ENCODE measurements at regions not wholly inside any gene's neighbourhood (a gene's known extent, or its start where the extent isn't known, plus 50 kb on each side); places are given as distances from the start of the nearest gene placed in this dataset.

DNA sequence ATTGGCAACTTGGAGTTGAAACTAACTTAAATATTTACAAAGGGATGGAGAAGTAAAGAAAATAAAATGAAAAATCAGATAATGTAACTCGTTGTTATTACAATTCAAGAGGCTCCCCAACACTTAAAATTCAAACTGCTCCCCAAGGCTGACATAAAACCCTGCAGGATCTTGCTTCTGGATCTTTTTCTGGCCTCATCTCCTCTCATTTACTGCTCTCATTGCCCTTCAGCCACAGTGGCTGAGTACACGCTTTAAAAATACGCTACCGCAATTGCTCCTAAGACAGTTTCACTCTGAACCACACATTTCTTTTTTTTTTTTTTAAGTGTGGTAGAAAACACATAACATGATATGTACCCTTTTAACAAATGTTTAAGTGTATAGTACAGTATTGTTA is 718.1 kb upstream of the ANO3 start:
- Histone ChIP-seq H3K9me2 (ENCODE audit: insufficient read depth, low read length) (no peaks in the 10 kb centered on the region), H2AFZ (ENCODE audit: low read length) (no peak overlapping the region), H3K9me3 (ENCODE audit: low read length) (no peaks in the 10 kb centered on the region), H3K4me2 (ENCODE audit: low read length) (no peak overlapping the region), H3K4me1 (ENCODE audit: insufficient read depth, low read length, poor library complexity, severe bottlenecking) (no peaks in the 10 kb centered on the region), H3K79me2 (ENCODE audit: insufficient read depth, low read depth, low read length) (no peaks in the 10 kb centered on the region), H3K36me3 (ENCODE audit: insufficient read depth, low read length) (no peaks in the 10 kb centered on the region), H3K4me3 (ENCODE audit: low read depth, low read length, poor library complexity, severe bottlenecking) (no peak overlapping the region), H3K27ac (ENCODE audit: low read depth, low read length, poor library complexity, severe bottlenecking) (no peak overlapping the region), H4K20me1 (ENCODE audit: insufficient read depth, low read length) (no peaks in the 10 kb centered on the region)
- TF ChIP-seq, protein P1, sequence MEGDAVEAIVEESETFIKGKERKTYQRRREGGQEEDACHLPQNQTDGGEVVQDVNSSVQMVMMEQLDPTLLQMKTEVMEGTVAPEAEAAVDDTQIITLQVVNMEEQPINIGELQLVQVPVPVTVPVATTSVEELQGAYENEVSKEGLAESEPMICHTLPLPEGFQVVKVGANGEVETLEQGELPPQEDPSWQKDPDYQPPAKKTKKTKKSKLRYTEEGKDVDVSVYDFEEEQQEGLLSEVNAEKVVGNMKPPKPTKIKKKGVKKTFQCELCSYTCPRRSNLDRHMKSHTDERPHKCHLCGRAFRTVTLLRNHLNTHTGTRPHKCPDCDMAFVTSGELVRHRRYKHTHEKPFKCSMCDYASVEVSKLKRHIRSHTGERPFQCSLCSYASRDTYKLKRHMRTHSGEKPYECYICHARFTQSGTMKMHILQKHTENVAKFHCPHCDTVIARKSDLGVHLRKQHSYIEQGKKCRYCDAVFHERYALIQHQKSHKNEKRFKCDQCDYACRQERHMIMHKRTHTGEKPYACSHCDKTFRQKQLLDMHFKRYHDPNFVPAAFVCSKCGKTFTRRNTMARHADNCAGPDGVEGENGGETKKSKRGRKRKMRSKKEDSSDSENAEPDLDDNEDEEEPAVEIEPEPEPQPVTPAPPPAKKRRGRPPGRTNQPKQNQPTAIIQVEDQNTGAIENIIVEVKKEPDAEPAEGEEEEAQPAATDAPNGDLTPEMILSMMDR (conservative IDR thresholded peaks at IDR 0.05; ENCODE audit: low read length), result no peak
- no peak for TF ChIP-seq EZH2phosphoT487 (IDR thresholded peaks at IDR 0.05; ENCODE audit: borderline replicate concordance, low read depth, low read length)
- POLR2A ChIA-PET, result no interaction called here
- BruUV-seq (replicated peaks), result no TSS peak
- DNase-seq (ENCODE audit: low spot score), result no peak
- CTCF ChIA-PET (ENCODE audit: unreplicated experiment), result no interaction called here
- intact Hi-C loops (cut with micrococcal nuclease; ENCODE audit: unreplicated experiment), result no loop called here

DNA sequence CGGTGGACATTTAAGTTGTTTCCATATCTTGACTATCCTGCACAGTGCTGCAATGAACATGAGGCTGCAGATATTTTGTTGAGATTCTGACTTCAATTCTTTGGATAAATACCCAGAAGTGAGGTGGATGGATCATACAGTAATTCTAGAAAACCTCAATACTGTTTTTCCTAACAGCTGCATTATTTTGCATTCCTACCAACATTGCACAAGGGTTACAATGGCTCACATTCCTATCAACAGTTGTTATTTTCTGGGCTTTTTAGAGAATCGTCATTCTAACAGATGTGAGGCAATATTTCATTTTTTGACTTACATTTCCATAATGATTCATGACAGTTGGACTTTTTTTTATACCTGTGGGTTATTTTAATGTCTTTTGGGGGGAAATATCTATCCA is 716.9 kb upstream of the ANO3 start:
- H3K9me3 ChIP-seq (ENCODE audit: low read length), result no peaks in the 10 kb centered on the region
- intact Hi-C loops (cut with micrococcal nuclease; ENCODE audit: unreplicated experiment), result no loop called here
- TF ChIP-seq, protein P1 (conservative IDR thresholded peaks at IDR 0.05; ENCODE audit: low read length), result no peak
- no peak for TF ChIP-seq EZH2phosphoT487 (IDR thresholded peaks at IDR 0.05; ENCODE audit: borderline replicate concordance, low read depth, low read length)
- no peak overlapping the region for H3K27ac ChIP-seq (ENCODE audit: low read depth, low read length, poor library complexity, severe bottlenecking)
- H2AFZ ChIP-seq (ENCODE audit: low read length), result no peak overlapping the region
- CTCF ChIA-PET (ENCODE audit: unreplicated experiment), result no interaction called here
- POLR2A ChIA-PET, result no interaction called here
- H3K4me3 ChIP-seq (ENCODE audit: low read depth, low read length, poor library complexity, severe bottlenecking), result no peak overlapping the region
- H3K79me2 ChIP-seq (ENCODE audit: insufficient read depth, low read depth, low read length), result no peaks in the 10 kb centered on the region
- H3K9me2 ChIP-seq (ENCODE audit: insufficient read depth, low read length), result no peaks in the 10 kb centered on the region
- no peak overlapping the region for H3K4me2 ChIP-seq (ENCODE audit: low read length)
- no peaks in the 10 kb centered on the region for H3K36me3 ChIP-seq (ENCODE audit: insufficient read depth, low read length)
- no peaks in the 10 kb centered on the region for H4K20me1 ChIP-seq (ENCODE audit: insufficient read depth, low read length)
- H3K4me1 ChIP-seq (ENCODE audit: insufficient read depth, low read length, poor library complexity, severe bottlenecking), result no peaks in the 10 kb centered on the region
- no peak for DNase-seq (ENCODE audit: low spot score)
- BruUV-seq (replicated peaks), result no TSS peak

- Histone ChIP-seq H3K4me3 (ENCODE audit: low read depth, low read length, poor library complexity, severe bottlenecking) (no peak overlapping the region), H3K4me2 (ENCODE audit: low read length) (no peak overlapping the region), H3K4me1 (ENCODE audit: insufficient read depth, low read length, poor library complexity, severe bottlenecking) (no peaks in the 10 kb centered on the region), H3K27ac (ENCODE audit: low read depth, low read length, poor library complexity, severe bottlenecking) (no peak overlapping the region), H2AFZ (ENCODE audit: low read length) (no peak overlapping the region), H4K20me1 (ENCODE audit: insufficient read depth, low read length) (no peaks in the 10 kb centered on the region), H3K9me3 (ENCODE audit: low read length) (no peaks in the 10 kb centered on the region), H3K9me2 (ENCODE audit: insufficient read depth, low read length) (no peaks in the 10 kb centered on the region), H3K36me3 (ENCODE audit: insufficient read depth, low read length) (no peaks in the 10 kb centered on the region), H3K79me2 (ENCODE audit: insufficient read depth, low read depth, low read length) (no peaks in the 10 kb centered on the region)
- TF ChIP-seq, protein P1 (conservative IDR thresholded peaks at IDR 0.05; ENCODE audit: low read length), result no peak
- no peak for TF ChIP-seq EZH2phosphoT487 (IDR thresholded peaks at IDR 0.05; ENCODE audit: borderline replicate concordance, low read depth, low read length)
- ChIA-PET CTCF (ENCODE audit: unreplicated experiment) (no interaction called here), POLR2A (no interaction called here)
- BruUV-seq (replicated peaks), result no TSS peak
- intact Hi-C loops (cut with micrococcal nuclease; ENCODE audit: unreplicated experiment), result no loop called here
- no peak for DNase-seq (ENCODE audit: low spot score)
Measured at GRCh38 chr11:25615841-25616240, 716.1 kb upstream of the ANO3 start.
